ENCODE measurements at regions not wholly inside any gene's neighbourhood (a gene's known extent, or its start where the extent isn't known, plus 50 kb on each side); places are given as distances from the start of the nearest gene placed in this dataset.

DNA sequence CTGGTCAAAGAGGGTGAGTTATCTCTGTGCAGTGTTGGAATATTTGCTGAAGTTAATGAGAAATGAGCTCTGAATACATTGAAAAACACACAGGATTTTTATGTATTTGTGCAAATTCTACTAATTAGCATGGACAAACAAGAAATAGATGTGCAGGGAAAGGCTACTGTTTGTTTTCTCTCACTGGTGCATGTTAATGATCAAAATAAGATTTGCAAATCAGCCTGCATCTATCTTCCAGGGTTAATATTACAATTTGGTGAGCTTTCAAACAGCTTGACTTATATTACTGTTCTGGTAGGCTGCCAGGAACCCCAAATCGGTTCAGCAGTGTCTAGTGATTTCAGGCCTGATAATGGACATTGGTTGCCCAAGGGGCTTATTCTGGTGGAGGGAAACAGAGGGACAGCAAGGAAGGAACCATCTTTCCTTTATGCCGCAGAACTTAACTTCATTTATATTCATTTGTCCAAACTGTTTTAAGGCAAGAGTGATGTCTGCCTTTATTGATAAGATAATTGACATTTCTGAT is 93.8 kb upstream of the REG3A start:
- TF ChIP-seq EZH2 (IDR thresholded peaks at IDR 0.05; ENCODE audit: low read depth), result no peak
- TF ChIP-seq, protein P1, sequence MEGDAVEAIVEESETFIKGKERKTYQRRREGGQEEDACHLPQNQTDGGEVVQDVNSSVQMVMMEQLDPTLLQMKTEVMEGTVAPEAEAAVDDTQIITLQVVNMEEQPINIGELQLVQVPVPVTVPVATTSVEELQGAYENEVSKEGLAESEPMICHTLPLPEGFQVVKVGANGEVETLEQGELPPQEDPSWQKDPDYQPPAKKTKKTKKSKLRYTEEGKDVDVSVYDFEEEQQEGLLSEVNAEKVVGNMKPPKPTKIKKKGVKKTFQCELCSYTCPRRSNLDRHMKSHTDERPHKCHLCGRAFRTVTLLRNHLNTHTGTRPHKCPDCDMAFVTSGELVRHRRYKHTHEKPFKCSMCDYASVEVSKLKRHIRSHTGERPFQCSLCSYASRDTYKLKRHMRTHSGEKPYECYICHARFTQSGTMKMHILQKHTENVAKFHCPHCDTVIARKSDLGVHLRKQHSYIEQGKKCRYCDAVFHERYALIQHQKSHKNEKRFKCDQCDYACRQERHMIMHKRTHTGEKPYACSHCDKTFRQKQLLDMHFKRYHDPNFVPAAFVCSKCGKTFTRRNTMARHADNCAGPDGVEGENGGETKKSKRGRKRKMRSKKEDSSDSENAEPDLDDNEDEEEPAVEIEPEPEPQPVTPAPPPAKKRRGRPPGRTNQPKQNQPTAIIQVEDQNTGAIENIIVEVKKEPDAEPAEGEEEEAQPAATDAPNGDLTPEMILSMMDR (conservative IDR thresholded peaks at IDR 0.05), result no peak

All from PC-9 (cell line).